ENCODE measurements at regions not wholly inside any gene's neighbourhood (a gene's known extent, or its start where the extent isn't known, plus 50 kb on each side); places are given as distances from the start of the nearest gene placed in this dataset.

- no peak for TF ChIP-seq CTCF (IDR thresholded peaks at IDR 0.05; ENCODE audit: low read depth, low read length)
- Histone ChIP-seq H3K36me3 (no peaks in the 10 kb centered on the region), H3K4me1 (ENCODE audit: low read depth) (no peaks in the 10 kb centered on the region), H3K27me3 (no peaks in the 10 kb centered on the region), H3K9me3 (ENCODE audit: low read depth) (no peaks in the 10 kb centered on the region), H3K4me3 (no peak overlapping the region), H3K27ac (no peak overlapping the region)
- no peak for DNase-seq (ENCODE audit: low read depth in 1 of 2, low spot score in 1 of 2)
Observed at GRCh38 chr11:101741479-101742175, 157.8 kb upstream of the TRPC6 start.

GRCh38 chr11:101741061-101741460 is 157.3 kb upstream of the TRPC6 start:
- no peaks in the 10 kb centered on the region for H3K4me1 ChIP-seq (ENCODE audit: low read depth)
- DNase-seq (ENCODE audit: low read depth in 1 of 2, low spot score in 1 of 2): no peak
- TF ChIP-seq CTCF (IDR thresholded peaks at IDR 0.05; ENCODE audit: low read depth, low read length): no peak

GRCh38 chr11:101738452-101738851 is 154.6 kb upstream of the TRPC6 start:
- Histone ChIP-seq H3K4me1 (ENCODE audit: low read depth) (no peaks in the 10 kb centered on the region), H3K36me3 (no peaks in the 10 kb centered on the region), H3K4me3 (no peak overlapping the region), H3K9me3 (ENCODE audit: low read depth) (no peaks in the 10 kb centered on the region), H3K27ac (no peak overlapping the region), H3K27me3 (no peaks in the 10 kb centered on the region)
- TF ChIP-seq CTCF (IDR thresholded peaks at IDR 0.05; ENCODE audit: low read depth, low read length): no peak
- no peak for DNase-seq (ENCODE audit: low read depth in 1 of 2, low spot score in 1 of 2)

More at GRCh38 chr11:101741061-101741460, 157.3 kb upstream of the TRPC6 start:
- Histone ChIP-seq H3K9me3 (ENCODE audit: low read depth) (no peaks in the 10 kb centered on the region), H3K27me3 (no peaks in the 10 kb centered on the region), H3K27ac (no peak overlapping the region), H3K36me3 (no peaks in the 10 kb centered on the region), H3K4me3 (no peak overlapping the region)

DNA sequence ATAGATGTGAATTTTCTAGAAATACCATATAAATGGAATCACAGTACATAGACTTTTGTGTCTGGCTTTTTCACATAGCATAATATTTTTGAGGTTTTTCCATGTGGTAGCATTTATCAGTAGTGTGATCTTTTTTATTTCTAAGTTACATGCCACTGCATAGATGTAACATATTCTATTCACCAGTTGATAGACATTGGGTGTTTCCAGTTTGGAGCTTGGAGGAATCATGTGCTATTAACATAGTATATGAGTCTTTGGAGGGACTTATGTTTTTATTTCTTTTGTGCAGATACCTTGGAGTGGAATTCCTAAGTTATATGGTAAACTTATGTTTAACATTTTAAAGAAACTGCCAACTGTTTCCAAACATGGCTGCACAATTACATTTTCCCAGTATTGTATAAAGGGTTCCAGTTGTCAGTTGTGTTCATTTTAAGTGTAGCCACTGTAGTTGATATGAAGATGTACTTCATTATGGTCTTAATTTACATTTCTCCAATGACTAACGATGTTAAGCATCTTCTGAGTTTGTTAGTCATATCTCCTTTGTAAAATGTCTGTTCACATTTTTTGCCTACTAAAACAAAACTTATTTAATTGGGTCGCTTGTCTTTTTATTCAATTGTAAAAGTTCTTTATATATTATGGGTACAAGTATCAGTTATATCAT is 145.7 kb upstream of the TRPC6 start:
- TF ChIP-seq CTCF (IDR thresholded peaks at IDR 0.05; ENCODE audit: low read depth, low read length): no peak
- Histone ChIP-seq H3K4me3 (no peak overlapping the region), H3K4me1 (ENCODE audit: low read depth) (no peaks in the 10 kb centered on the region), H3K9me3 (ENCODE audit: low read depth) (no peaks in the 10 kb centered on the region), H3K27ac (no peak overlapping the region), H3K36me3 (no peaks in the 10 kb centered on the region), H3K27me3 (no peaks in the 10 kb centered on the region)
- DNase-seq (ENCODE audit: low read depth in 1 of 2, low spot score in 1 of 2): no peak

DNA sequence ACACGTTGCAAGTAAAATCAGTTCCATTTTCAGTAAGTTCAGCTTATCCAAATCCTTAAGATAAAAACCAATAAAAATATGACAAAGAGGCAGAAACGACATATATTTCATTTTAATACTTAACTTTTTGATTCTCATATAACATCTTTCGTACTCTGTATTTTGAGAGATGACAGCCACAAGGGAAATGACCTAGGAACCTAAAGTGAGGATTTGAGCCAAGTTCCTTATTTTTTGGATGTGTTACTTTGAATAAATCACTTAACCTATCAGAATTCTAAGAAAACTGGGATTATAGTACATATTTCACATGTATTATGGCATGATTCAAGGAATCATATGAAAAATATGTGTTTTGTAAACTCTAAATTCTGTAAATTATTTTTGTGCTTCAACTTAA is 143.6 kb upstream of the TRPC6 start:
- Histone ChIP-seq H3K36me3 (no peaks in the 10 kb centered on the region), H3K4me3 (no peak overlapping the region), H3K27me3 (no peaks in the 10 kb centered on the region), H3K9me3 (ENCODE audit: low read depth) (no peaks in the 10 kb centered on the region), H3K4me1 (ENCODE audit: low read depth) (no peaks in the 10 kb centered on the region), H3K27ac (no peak overlapping the region)
- no peak for DNase-seq (ENCODE audit: low read depth in 1 of 2, low spot score in 1 of 2)
- TF ChIP-seq CTCF (IDR thresholded peaks at IDR 0.05; ENCODE audit: low read depth, low read length): no peak

Measured in cardiac muscle cell (in vitro differentiated cells and primary cell).